K562 (cell line): ENCODE measurements at regions not wholly inside any gene's neighbourhood (a gene's known extent, or its start where the extent isn't known, plus 50 kb on each side); places are given as distances from the start of the nearest gene placed in this dataset.

ENCODE experiments used
- ATAC-seq: fragments of 200-7000 bp; cut with Tn5 transposase; 3 replicates; pipeline ENCODE4 v1.9.1; 2020; ENCODE audit warnings: moderate library complexity
- BruUV-seq: library from RNA; stranded (reverse); fragments of 400-500 nt; replicated peaks from 2 replicates; lab custom pipeline; 2021; lab: Mats Ljungman, UMichigan
- CTCF ChIA-PET: fragments of 300-600 bp; formaldehyde crosslinking; extraction: SDS; loops from one replicate; lab custom pipeline; 2021; ENCODE audit warnings: low intra/inter-chr PET ratio; lab: Yijun Ruan, JAX
- POLR2A ChIA-PET: fragments of 300-600, 350-650 bp; sonication (Branson Sonifier 250); formaldehyde crosslinking; extraction: SDS; loops from one replicate; lab custom pipeline; 2021; ENCODE audit warnings: antibody characterized with exemption, inconsistent platforms; lab: Yijun Ruan, JAX
- DNase-seq, 4 experiments: peaks; one replicate each; pipeline versions ENCODE4 v3.0.0 to v3.0.0-alpha.2; 2011 to 2018; ENCODE audit warnings: low spot score in 3 of 4, mixed read lengths in 3 of 4; ENCODE audit errors: extremely low read depth in 1 of 4
- FAIRE-seq: peaks from 2 replicates; lab custom pipeline; 2011; peaks lifted over from hg19 to GRCh38; lab: Jason Lieb, UNC
- H2AFZ ChIP-seq: 2 replicates; pipeline ENCODE4 v1.6.0; 2011; ENCODE audit warnings: low read depth, low read length, control low read depth, inconsistent platforms
- H3K27ac ChIP-seq: fragments of 200-600 bp; 3 replicates; pipeline ENCODE4 v1.8.0; 2011; ENCODE audit warnings: low read depth, mild to moderate bottlenecking, control low read depth, inconsistent platforms, low read length, moderate library complexity, mixed read lengths; ENCODE audit errors: extremely low read depth
- H3K27me3 ChIP-seq, 2 experiments: fragments of 300-600 bp in 1 of 2; 2 replicates in 1 of 2; 3 replicates in 1 of 2; pipeline versions ENCODE4 v1.6.0 to v1.8.0; 2011; ENCODE audit warnings: inconsistent platforms in 2 of 2, low read length in 2 of 2, mild to moderate bottlenecking in 1 of 2, mixed read lengths in 1 of 2, moderate library complexity in 1 of 2; ENCODE audit not compliant: control insufficient read depth in 2 of 2, insufficient read depth in 2 of 2
- H3K36me3 ChIP-seq: fragments of 300-600 bp; 3 replicates; pipeline ENCODE4 v1.8.0; 2011; ENCODE audit warnings: mild to moderate bottlenecking, low read length, inconsistent platforms; ENCODE audit not compliant: control insufficient read depth, insufficient read depth
- H3K4me1 ChIP-seq, 2 experiments: fragments of 200-600 bp in 1 of 2; replicated peaks in 1 of 2; 2 replicates in 1 of 2; 3 replicates in 1 of 2; pipeline versions ENCODE4 v1.5.1 to v1.8.0; 2011; ENCODE audit warnings: inconsistent platforms in 2 of 2, low read length in 2 of 2, mild to moderate bottlenecking in 1 of 2, mixed read lengths in 1 of 2, moderate library complexity in 1 of 2; ENCODE audit not compliant: control insufficient read depth in 2 of 2, insufficient read depth in 2 of 2
- H3K4me2 ChIP-seq: 2 replicates; pipeline ENCODE4 v1.6.1; 2011; ENCODE audit warnings: low read length, control low read depth, inconsistent platforms, mixed read lengths; ENCODE audit not compliant: insufficient read depth
- H3K4me3 ChIP-seq: fragments of 200-600 bp; sonication (generic), shearing (Covaris generic); 2 replicates; pipeline ENCODE4 v1.5.1; 2016; ENCODE audit warnings: control low read depth, inconsistent platforms
- H3K79me2 ChIP-seq: fragments of 200-600 bp; 3 replicates; pipeline ENCODE4 v1.8.0; 2011; ENCODE audit warnings: low read length, inconsistent platforms; ENCODE audit not compliant: control insufficient read depth, insufficient read depth
- H3K9ac ChIP-seq, 2 experiments: 2 replicates each; pipeline versions ENCODE4 v1.6.0 to v1.6.1; 2011; ENCODE audit warnings: low read depth in 2 of 2, low read length in 2 of 2, control low read depth in 1 of 2, inconsistent platforms in 1 of 2, mild to moderate bottlenecking in 1 of 2, mixed read lengths in 1 of 2; ENCODE audit not compliant: insufficient read depth in 1 of 2
- H3K9me1 ChIP-seq: one replicate; pipeline ENCODE4 v1.6.0; 2011; ENCODE audit warnings: inconsistent platforms, mild to moderate bottlenecking, low read length, moderate library complexity; ENCODE audit not compliant: control insufficient read depth, insufficient read depth
- H3K9me3 ChIP-seq: replicated peaks from 2 replicates; pipeline ENCODE4 v1.5.1; 2011; ENCODE audit warnings: low read depth, low read length, inconsistent platforms; ENCODE audit not compliant: control insufficient read depth, insufficient read depth
- H4K20me1 ChIP-seq: replicated peaks from 2 replicates; pipeline ENCODE4 v1.6.1; 2011; ENCODE audit warnings: low read length, inconsistent platforms, mixed read lengths; ENCODE audit not compliant: control insufficient read depth, insufficient read depth
- LCOR ChIP-seq: sonication (generic); formaldehyde crosslinking; IDR thresholded peaks from 2 replicates; pipeline ENCODE4 v1.8.0; 2022; ENCODE audit warnings: mild to moderate bottlenecking, missing genetic modification reagents
- MNT ChIP-seq, 2 experiments: fragments of 450-650 bp; conservative IDR thresholded peaks; 2 replicates each; pipeline ENCODE4 v1.6.1; 2017; ENCODE audit warnings: mild to moderate bottlenecking in 2 of 2, moderate library complexity in 2 of 2
- POLR3A ChIP-seq: IDR thresholded peaks from 2 replicates; pipeline ENCODE4 v1.6.1; 2011; ENCODE audit warnings: borderline replicate concordance, mild to moderate bottlenecking, moderate library complexity; ENCODE audit not compliant: insufficient read length, insufficient read depth; ENCODE audit errors: extremely low read depth
- SUPT5H ChIP-seq: fragments of 450-650 bp; IDR thresholded peaks from 2 replicates; pipeline ENCODE4 v1.6.1; 2016
- TEAD2 ChIP-seq: fragments of 450-650 bp; IDR thresholded peaks from 2 replicates; pipeline ENCODE4 v1.6.1; 2016; ENCODE audit warnings: missing genetic modification characterization, control low read depth, missing compliant biosample characterization
- ZKSCAN1 ChIP-seq: fragments of 150-350 bp; IDR thresholded peaks from 2 replicates; pipeline ENCODE4 v1.6.1; 2016; ENCODE audit warnings: low read depth, low read length
- ZNF24 ChIP-seq: fragments of 450-650 bp; IDR thresholded peaks from 2 replicates; pipeline ENCODE4 v1.6.1; 2016
- ZZZ3 ChIP-seq: fragments of 450-650 bp; IDR thresholded peaks from 2 replicates; pipeline ENCODE4 v1.6.1; 2016; ENCODE audit warnings: antibody characterized with exemption, mild to moderate bottlenecking, moderate library complexity
- WGBS: fragments of 100-300 bp; shearing (Covaris generic); methylation state at CpG from one replicate; pipeline ENCODE4 v1.1.6; 2016; ENCODE audit warnings: low coverage, mixed read lengths; ENCODE audit not compliant: insufficient coverage; ENCODE audit errors: missing lambda C conversion rate; 5-methylcytosine and 5-hydroxymethylcytosine counted together
- in situ Hi-C: fragments of 300-500 bp; cut with MboI; formaldehyde crosslinking; loops from 4 replicates; pipeline ENCODE4 v1.15.0; 2018; ENCODE audit warnings: inconsistent platforms, mixed read lengths
- intact Hi-C: fragments of 100-400 bp; cut with micrococcal nuclease; formaldehyde crosslinking; loops from 2 replicates; pipeline ENCODE4 v1.14.2; 2022
- TF ChIP-seq, protein P1 (sequence below): fragments of 450-650 bp; formaldehyde crosslinking; IDR thresholded peaks from 2 replicates; pipeline ENCODE4 v1.4.0; 2022; ENCODE audit warnings: mild to moderate bottlenecking, moderate library complexity
- TF ChIP-seq, protein P2 (sequence below): IDR thresholded peaks from 2 replicates; pipeline ENCODE4 v1.6.1; 2012; ENCODE audit warnings: low read depth, low read length, improper control_type of control experiment, borderline replicate concordance

GRCh38 chr11:95363164-95363563, 132.2 kb upstream of the SESN3 start:
- no peaks in the 10 kb centered on the region for H3K9me1 ChIP-seq
- TF ChIP-seq POLR3A: no peak
- no peaks in the 10 kb centered on the region for H3K4me1 ChIP-seq
- FAIRE-seq: no peak
- H3K27me3 ChIP-seq: peaks cover under 1 to 13% of the 10 kb centered on the region in 2 experiments; a peak in 2 of 5 replicates
- no peak overlapping the region for H3K27ac ChIP-seq
- no TSS peak for BruUV-seq
- no peaks in the 10 kb centered on the region for H3K9me3 ChIP-seq
- no peaks in the 10 kb centered on the region for H4K20me1 ChIP-seq
- ChIA-PET CTCF (no interaction called here), POLR2A (no interaction called here)
- H3K4me2 ChIP-seq: no peak overlapping the region
- no peak overlapping the region for H2AFZ ChIP-seq
- H3K36me3 ChIP-seq: no peaks in the 10 kb centered on the region
- in situ Hi-C loops: no loop called here
- no peak overlapping the region for H3K4me3 ChIP-seq
- WGBS: 6% methylated on average over 3 of the region's 3 CpGs
- H3K79me2 ChIP-seq: no peaks in the 10 kb centered on the region
- intact Hi-C loops: loop anchor here (1.0 to 10.0 kb wide), 3 partner anchors 208 to 402 kb away; no protein-coding TSS in a partner anchor
- ATAC-seq: no peak
- DNase-seq: no peak
- no peak overlapping the region for H3K9ac ChIP-seq

DNA sequence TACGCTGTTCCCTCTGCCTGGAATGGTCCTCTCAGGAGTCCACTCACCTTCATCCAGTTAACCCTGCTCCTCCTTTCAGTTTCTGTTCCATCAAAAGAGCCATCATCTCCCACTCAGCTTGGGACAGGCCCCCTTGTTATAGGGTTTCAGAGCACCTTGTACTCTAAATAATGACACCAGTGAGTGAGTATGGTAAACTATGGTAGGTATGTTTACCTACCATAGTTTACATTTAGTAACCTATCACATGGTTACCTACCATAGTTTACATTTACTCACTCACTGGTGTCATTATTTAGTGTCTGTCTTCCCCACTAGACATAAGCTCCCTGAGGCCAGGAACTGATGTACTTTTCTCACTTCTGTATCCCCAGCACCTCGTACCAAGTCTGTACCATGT, 130.2 kb upstream of the SESN3 start:
- Histone ChIP-seq H3K27ac (no peak overlapping the region), H3K9me3 (no peaks in the 10 kb centered on the region), H2AFZ (no peak overlapping the region), H3K27me3 (peaks cover 9 to 17% of the 10 kb centered on the region in 2 experiments; a peak in 3 of 5 replicates), H3K79me2 (no peaks in the 10 kb centered on the region), H3K4me1 (no peaks in the 10 kb centered on the region), H3K4me2 (no peak overlapping the region), H3K9me1 (no peaks in the 10 kb centered on the region), H3K36me3 (no peaks in the 10 kb centered on the region), H3K9ac (no peak overlapping the region), H4K20me1 (no peaks in the 10 kb centered on the region), H3K4me3 (no peak overlapping the region)
- TF ChIP-seq MNT (conservative IDR thresholded peaks at IDR 0.05) (no peak), ZNF24 (no peak), ZZZ3 (no peak), LCOR (CRISPR knock-in tag) (no peak), ZKSCAN1 (no peak), TEAD2 (no peak), SUPT5H (no peak)
- TF ChIP-seq, protein P1, sequence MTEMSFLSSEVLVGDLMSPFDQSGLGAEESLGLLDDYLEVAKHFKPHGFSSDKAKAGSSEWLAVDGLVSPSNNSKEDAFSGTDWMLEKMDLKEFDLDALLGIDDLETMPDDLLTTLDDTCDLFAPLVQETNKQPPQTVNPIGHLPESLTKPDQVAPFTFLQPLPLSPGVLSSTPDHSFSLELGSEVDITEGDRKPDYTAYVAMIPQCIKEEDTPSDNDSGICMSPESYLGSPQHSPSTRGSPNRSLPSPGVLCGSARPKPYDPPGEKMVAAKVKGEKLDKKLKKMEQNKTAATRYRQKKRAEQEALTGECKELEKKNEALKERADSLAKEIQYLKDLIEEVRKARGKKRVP: no peak
- TF ChIP-seq, protein P2, sequence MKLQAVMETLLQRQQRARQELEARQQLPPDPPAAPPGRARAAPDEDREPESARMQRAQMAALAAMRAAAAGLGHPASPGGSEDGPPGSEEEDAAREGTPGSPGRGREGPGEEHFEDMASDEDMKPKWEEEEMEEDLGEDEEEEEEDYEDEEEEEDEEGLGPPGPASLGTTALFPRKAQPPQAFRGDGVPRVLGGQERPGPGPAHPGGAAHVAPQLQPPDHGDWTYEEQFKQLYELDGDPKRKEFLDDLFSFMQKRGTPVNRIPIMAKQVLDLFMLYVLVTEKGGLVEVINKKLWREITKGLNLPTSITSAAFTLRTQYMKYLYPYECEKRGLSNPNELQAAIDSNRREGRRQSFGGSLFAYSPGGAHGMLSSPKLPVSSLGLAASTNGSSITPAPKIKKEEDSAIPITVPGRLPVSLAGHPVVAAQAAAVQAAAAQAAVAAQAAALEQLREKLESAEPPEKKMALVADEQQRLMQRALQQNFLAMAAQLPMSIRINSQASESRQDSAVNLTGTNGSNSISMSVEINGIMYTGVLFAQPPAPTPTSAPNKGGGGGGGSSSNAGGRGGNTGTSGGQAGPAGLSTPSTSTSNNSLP: no peak
- ChIA-PET POLR2A (interaction anchor here (0.6 to 0.7 kb wide), 2 partner anchors 8 to 185 kb away, joined by 3 read pairs; no protein-coding TSS in a partner anchor), CTCF (no interaction called here)
- 13% methylated on average over 2 of the region's 2 CpGs for WGBS
- no peak for ATAC-seq
- FAIRE-seq: no peak
- no TSS peak for BruUV-seq
- DNase-seq: no peak
- in situ Hi-C loops: no loop called here
- intact Hi-C loops: loop anchor here (10.0 kb wide), 2 partner anchors 206 to 404 kb away; no protein-coding TSS in a partner anchor
